Mesothelial cell of epicardium (in vitro differentiated cells): ENCODE measurements at regions not wholly inside any gene's neighbourhood (a gene's known extent, or its start where the extent isn't known, plus 50 kb on each side); places are given as distances from the start of the nearest gene placed in this dataset.

Experiments used
- DNase-seq, 2 experiments: peaks; one replicate each; pipeline ENCODE4 v3.0.0; 2021; ENCODE audit warnings: low spot score in 2 of 2; ENCODE audit not compliant: unreplicated experiment in 2 of 2
- H3K27ac Mint-ChIP-seq: 2 replicates; pipeline ENCODE4 v1.8.0; 2021; ENCODE audit warnings: mixed read lengths
- H3K27me3 Mint-ChIP-seq: 2 replicates; pipeline ENCODE4 v1.8.0; 2021; ENCODE audit warnings: low read depth, mixed read lengths
- H3K36me3 Mint-ChIP-seq: 2 replicates; pipeline ENCODE4 v1.8.0; 2021; ENCODE audit warnings: mixed read lengths
- H3K4me1 Mint-ChIP-seq: 2 replicates; pipeline ENCODE4 v1.8.0; 2021; ENCODE audit warnings: mixed read lengths
- H3K4me3 Mint-ChIP-seq: 2 replicates; pipeline ENCODE4 v1.8.0; 2021; ENCODE audit warnings: mild to moderate bottlenecking, moderate library complexity, mixed read lengths
- H3K9me3 Mint-ChIP-seq: 2 replicates; pipeline ENCODE4 v1.8.0; 2021; ENCODE audit warnings: mixed read lengths
- CTCF ChIP-seq: fragments of 200-600 bp; sonication (generic); IDR thresholded peaks from one replicate; pipeline ENCODE4 v1.5.0; 2021; ENCODE audit warnings: antibody characterized with exemption; ENCODE audit not compliant: unreplicated experiment

- Mint-ChIP-seq H3K27ac (no peak overlapping the region), H3K9me3 (peaks cover 14% of the 10 kb centered on the region), H3K36me3 (no peaks in the 10 kb centered on the region), H3K4me3 (no peak overlapping the region), H3K27me3 (peaks cover 69% of the 10 kb centered on the region), H3K4me1 (peaks cover 2% of the 10 kb centered on the region)
- no peak for TF ChIP-seq CTCF
- no peak for DNase-seq
Observed at GRCh38 chr7:127530148-127530547, 55.2 kb downstream of the GCC1 start.

- H3K27ac Mint-ChIP-seq = no peak overlapping the region
- TF ChIP-seq CTCF = no peak
- DNase-seq = no peak
- H3K36me3 Mint-ChIP-seq = no peaks in the 10 kb centered on the region
- peaks cover 53% of the 10 kb centered on the region for H3K27me3 Mint-ChIP-seq
- H3K4me3 Mint-ChIP-seq = no peak overlapping the region
- peaks cover 2% of the 10 kb centered on the region for H3K4me1 Mint-ChIP-seq
- H3K9me3 Mint-ChIP-seq = peaks cover 17% of the 10 kb centered on the region
Observed at GRCh38 chr7:127527561-127527960, 57.8 kb downstream of the GCC1 start.

- no peak for TF ChIP-seq CTCF
- Mint-ChIP-seq H3K4me1 (no peaks in the 10 kb centered on the region), H3K27ac (no peak overlapping the region), H3K27me3 (peaks cover 48% of the 10 kb centered on the region), H3K4me3 (no peak overlapping the region), H3K36me3 (no peaks in the 10 kb centered on the region), H3K9me3 (peaks cover 30% of the 10 kb centered on the region)
- no peak for DNase-seq
Observed at GRCh38 chr7:127525866-127526480, 59.4 kb downstream of the GCC1 start.

GRCh38 chr7:127516320-127516719 is 69.1 kb downstream of the GCC1 start:
- DNase-seq = no peak
- Mint-ChIP-seq H3K27me3 (peaks cover 61% of the 10 kb centered on the region), H3K4me1 (no peaks in the 10 kb centered on the region), H3K4me3 (no peak overlapping the region), H3K9me3 (peaks cover 12% of the 10 kb centered on the region), H3K36me3 (no peaks in the 10 kb centered on the region), H3K27ac (no peak overlapping the region)
- no peak for TF ChIP-seq CTCF

- TF ChIP-seq CTCF = no peak
- Mint-ChIP-seq H3K9me3 (no peaks in the 10 kb centered on the region), H3K4me3 (no peak overlapping the region), H3K27ac (no peak overlapping the region), H3K36me3 (no peaks in the 10 kb centered on the region), H3K27me3 (peaks cover 71% of the 10 kb centered on the region), H3K4me1 (no peaks in the 10 kb centered on the region)
- no peak for DNase-seq
Observed at GRCh38 chr7:127514499-127514898, 70.9 kb downstream of the GCC1 start.

- no peaks in the 10 kb centered on the region for H3K4me1 Mint-ChIP-seq
Observed at GRCh38 chr7:127513311-127513710, 72.1 kb downstream of the GCC1 start.

More at GRCh38 chr7:127513311-127513710, 72.1 kb downstream of the GCC1 start:
- no peak for DNase-seq
- Mint-ChIP-seq H3K27ac (no peak overlapping the region), H3K4me3 (no peak overlapping the region), H3K27me3 (peaks cover 74% of the 10 kb centered on the region), H3K36me3 (no peaks in the 10 kb centered on the region), H3K9me3 (no peaks in the 10 kb centered on the region)
- TF ChIP-seq CTCF = no peak
